CD4-positive, alpha-beta T cell (primary cell): ENCODE measurements at regions not wholly inside any gene's neighbourhood (a gene's known extent, or its start where the extent isn't known, plus 50 kb on each side); places are given as distances from the start of the nearest gene placed in this dataset.

ENCODE experiments used
- ATAC-seq: fragments of 200-7000 bp; cut with Tn5 transposase; one replicate; pipeline ENCODE4 v1.10.0; 2022; ENCODE audit warnings: mild to moderate bottlenecking; ENCODE audit not compliant: poor library complexity
- CTCF ChIA-PET: fragments of 350-600 bp; sonication (Branson Sonifier 250); formaldehyde crosslinking; loops from one replicate; lab custom pipeline; 2021; ENCODE audit warnings: antibody characterized with exemption, inconsistent platforms; lab: Charles Lee
- POLR2A ChIA-PET: fragments of 350-600 bp; sonication (Branson Sonifier 250); formaldehyde crosslinking; loops from one replicate; lab custom pipeline; 2021; ENCODE audit warnings: antibody characterized with exemption, inconsistent platforms; lab: Charles Lee
- DNase-seq, 14 experiments: peaks; one replicate each; pipeline ENCODE4 v3.0.0-alpha.2; 2013 to 2020; ENCODE audit warnings: mixed read lengths in 2 of 14
- H3K27ac ChIP-seq, 2 donors: one replicate each; pipeline versions ENCODE4 v1.5.1 to v1.7.0; 2013; ENCODE audit warnings: low read length in 2 of 2, low read depth in 1 of 2, mild to moderate bottlenecking in 1 of 2
- H3K27me3 ChIP-seq, 2 experiments: 1 replicate in 1 of 2; 2 replicates in 1 of 2; pipeline versions ENCODE4 v1.6.1 to v1.7.0; 2013; ENCODE audit warnings: low read length in 2 of 2, control low read depth in 1 of 2, mild to moderate bottlenecking in 1 of 2, moderate library complexity in 1 of 2; ENCODE audit not compliant: insufficient read depth in 2 of 2, control insufficient read depth in 1 of 2
- H3K36me3 ChIP-seq: one replicate; pipeline ENCODE4 v1.6.1; 2013; ENCODE audit warnings: low read length, control low read depth; ENCODE audit not compliant: insufficient read depth
- H3K4me1 ChIP-seq: one replicate; pipeline ENCODE4 v1.6.1; 2013; ENCODE audit warnings: low read length, control low read depth; ENCODE audit not compliant: insufficient read depth
- H3K4me3 ChIP-seq: one replicate; pipeline ENCODE4 v1.5.1; 2013; ENCODE audit warnings: mild to moderate bottlenecking, low read length, moderate library complexity
- H3K9me3 ChIP-seq, 2 experiments: 1 replicate in 1 of 2; 2 replicates in 1 of 2; pipeline versions ENCODE4 v1.6.1 to v1.7.0; 2013; ENCODE audit warnings: low read length in 2 of 2, mild to moderate bottlenecking in 2 of 2, control low read depth in 1 of 2, moderate library complexity in 1 of 2; ENCODE audit not compliant: control insufficient read depth in 1 of 2, insufficient read depth in 1 of 2
- H3K27ac Mint-ChIP-seq: one replicate; pipeline ENCODE4 v1.8.0; 2020; ENCODE audit warnings: mixed read lengths
- H3K27me3 Mint-ChIP-seq: one replicate; pipeline ENCODE4 v1.8.0; 2021; ENCODE audit warnings: mixed read lengths
- H3K36me3 Mint-ChIP-seq: one replicate; pipeline ENCODE4 v1.8.0; 2021; ENCODE audit warnings: low read depth, mixed read lengths
- H3K4me1 Mint-ChIP-seq: one replicate; pipeline ENCODE4 v1.8.0; 2021; ENCODE audit warnings: low read depth, mixed read lengths
- H3K4me3 Mint-ChIP-seq: one replicate; pipeline ENCODE4 v1.8.0; 2020; ENCODE audit warnings: mild to moderate bottlenecking, mixed read lengths
- H3K9me3 Mint-ChIP-seq: one replicate; pipeline ENCODE4 v1.8.0; 2020; ENCODE audit warnings: mixed read lengths
- intact Hi-C, 2 experiments: fragments of 100-400 bp; cut with DNase I in 1 of 2; cut with micrococcal nuclease in 1 of 2; formaldehyde crosslinking; loops; one replicate each; pipeline versions ENCODE4 v1.15.1 to v1.9.0; 2023 to 2025; cut with DNase I, micrococcal nuclease
- TF ChIP-seq, protein P1 (sequence below): fragments of 200-600 bp; IDR thresholded peaks from one replicate; pipeline ENCODE4 v1.8.0; 2022; ENCODE audit warnings: antibody characterized with exemption, mild to moderate bottlenecking

DNA sequence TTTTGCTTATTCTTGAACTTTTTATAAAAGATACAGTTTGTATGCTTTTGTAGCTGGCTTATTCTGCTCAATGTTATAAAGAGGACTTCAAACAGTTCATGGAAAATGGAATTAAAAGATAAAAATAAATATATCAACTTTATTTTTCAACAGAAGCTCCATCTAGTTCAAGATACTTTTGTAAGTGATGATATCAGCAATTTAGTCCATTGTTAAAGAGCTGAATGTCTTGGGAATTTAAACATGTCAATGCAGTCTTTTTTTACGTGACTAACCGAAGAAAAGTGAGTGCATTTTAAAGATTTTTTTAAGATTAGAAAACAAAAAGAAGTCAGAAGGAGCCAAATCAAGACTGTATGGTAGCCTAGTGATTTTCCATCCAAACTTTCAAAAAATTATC is 85.4 kb upstream of the CHST9 start:
- no peak overlapping the region for H3K27ac ChIP-seq
- no peaks in the 10 kb centered on the region for H3K4me1 Mint-ChIP-seq
- TF ChIP-seq, protein P1, sequence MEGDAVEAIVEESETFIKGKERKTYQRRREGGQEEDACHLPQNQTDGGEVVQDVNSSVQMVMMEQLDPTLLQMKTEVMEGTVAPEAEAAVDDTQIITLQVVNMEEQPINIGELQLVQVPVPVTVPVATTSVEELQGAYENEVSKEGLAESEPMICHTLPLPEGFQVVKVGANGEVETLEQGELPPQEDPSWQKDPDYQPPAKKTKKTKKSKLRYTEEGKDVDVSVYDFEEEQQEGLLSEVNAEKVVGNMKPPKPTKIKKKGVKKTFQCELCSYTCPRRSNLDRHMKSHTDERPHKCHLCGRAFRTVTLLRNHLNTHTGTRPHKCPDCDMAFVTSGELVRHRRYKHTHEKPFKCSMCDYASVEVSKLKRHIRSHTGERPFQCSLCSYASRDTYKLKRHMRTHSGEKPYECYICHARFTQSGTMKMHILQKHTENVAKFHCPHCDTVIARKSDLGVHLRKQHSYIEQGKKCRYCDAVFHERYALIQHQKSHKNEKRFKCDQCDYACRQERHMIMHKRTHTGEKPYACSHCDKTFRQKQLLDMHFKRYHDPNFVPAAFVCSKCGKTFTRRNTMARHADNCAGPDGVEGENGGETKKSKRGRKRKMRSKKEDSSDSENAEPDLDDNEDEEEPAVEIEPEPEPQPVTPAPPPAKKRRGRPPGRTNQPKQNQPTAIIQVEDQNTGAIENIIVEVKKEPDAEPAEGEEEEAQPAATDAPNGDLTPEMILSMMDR = no peak
- H3K9me3 Mint-ChIP-seq = peaks cover 6% of the 10 kb centered on the region
- DNase-seq (no peak), ATAC-seq (no peak)
- H3K36me3 Mint-ChIP-seq = no peaks in the 10 kb centered on the region
- no peaks in the 10 kb centered on the region for H3K4me1 ChIP-seq
- peaks cover 0 to 7% of the 10 kb centered on the region in 2 experiments for H3K9me3 ChIP-seq
- H3K4me3 ChIP-seq = no peak overlapping the region
- intact Hi-C loops = no loop called here
- H3K27me3 ChIP-seq = no peaks in the 10 kb centered on the region
- H3K27ac Mint-ChIP-seq = no peak overlapping the region
- ChIA-PET CTCF (no interaction called here), POLR2A (no interaction called here)
- H3K27me3 Mint-ChIP-seq = no peaks in the 10 kb centered on the region
- H3K4me3 Mint-ChIP-seq = no peak overlapping the region
- H3K36me3 ChIP-seq = no peaks in the 10 kb centered on the region

DNA sequence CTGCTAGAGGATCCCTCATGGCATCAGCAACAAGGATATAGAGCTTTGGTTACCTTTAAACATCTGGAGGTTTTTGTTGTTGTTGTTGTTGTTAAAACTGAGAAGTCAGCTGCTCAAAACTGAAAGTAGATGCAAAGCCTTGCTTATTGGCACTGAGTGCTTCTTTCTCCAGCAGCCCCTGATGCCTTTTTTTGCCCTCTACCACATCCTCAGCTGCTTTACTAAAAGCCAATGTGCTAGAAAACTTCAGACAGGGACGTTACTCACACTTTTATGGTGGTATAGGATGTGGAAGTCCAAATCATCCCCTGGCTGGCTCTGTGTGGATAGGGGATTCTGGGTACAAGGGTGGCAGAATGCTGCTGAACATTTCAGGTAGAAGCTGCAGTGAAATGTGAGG is 78.3 kb upstream of the CHST9 start:
- Mint-ChIP-seq H3K27ac (no peak overlapping the region), H3K4me1 (no peaks in the 10 kb centered on the region), H3K9me3 (peaks cover 9% of the 10 kb centered on the region), H3K36me3 (no peaks in the 10 kb centered on the region), H3K27me3 (no peaks in the 10 kb centered on the region), H3K4me3 (no peak overlapping the region)
- TF ChIP-seq, protein P1 = no peak
- DNase-seq (no peak), ATAC-seq (no peak)
- no peaks in the 10 kb centered on the region for H3K4me1 ChIP-seq
- H3K27ac ChIP-seq = no peak overlapping the region
- H3K36me3 ChIP-seq = no peaks in the 10 kb centered on the region
- CTCF ChIA-PET = no interaction called here
- H3K27me3 ChIP-seq = no peaks in the 10 kb centered on the region
- intact Hi-C loops = no loop called here
- no peak overlapping the region for H3K4me3 ChIP-seq
- peaks cover 7 to 8% of the 10 kb centered on the region in 2 experiments for H3K9me3 ChIP-seq
- POLR2A ChIA-PET = no interaction called here

DNA sequence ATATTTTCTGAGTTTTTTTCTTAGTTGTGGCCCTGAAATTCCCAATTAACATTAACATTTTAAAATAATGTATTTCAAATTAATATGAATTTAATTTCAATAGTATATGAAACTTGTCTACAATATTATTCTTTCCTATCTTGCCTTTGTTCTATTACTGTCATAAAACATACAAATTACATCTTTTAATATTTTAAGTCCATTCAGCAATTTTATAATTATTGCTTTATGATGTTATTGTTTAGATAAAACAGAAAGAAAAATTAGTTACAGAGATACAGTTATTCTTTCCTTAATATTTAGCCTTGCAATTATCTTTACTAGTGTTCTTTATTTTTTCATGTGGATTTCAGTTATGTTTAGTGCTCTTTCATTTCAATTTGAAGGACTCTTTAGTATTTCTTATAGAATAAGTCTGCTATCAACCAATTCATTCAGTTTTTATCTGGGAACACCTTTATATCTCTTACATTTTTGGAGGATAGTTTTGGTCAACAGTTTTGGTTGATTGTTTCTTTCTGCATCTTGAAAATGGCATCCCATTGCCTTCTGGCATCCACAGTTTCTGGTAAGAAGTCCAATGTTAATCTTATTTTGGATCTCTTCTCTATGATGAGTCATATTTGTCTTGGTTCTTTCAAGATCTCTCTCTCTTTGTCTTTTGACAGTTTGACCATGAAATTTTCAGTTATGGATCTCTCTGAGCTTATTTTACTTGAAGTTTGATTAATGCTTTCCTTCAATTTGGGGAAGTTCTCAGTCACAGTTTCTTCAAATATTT is 76.9 kb upstream of the CHST9 start:
- ATAC-seq (no peak), DNase-seq (no peak)
- Mint-ChIP-seq H3K27me3 (no peaks in the 10 kb centered on the region), H3K36me3 (no peaks in the 10 kb centered on the region), H3K9me3 (peaks cover 9% of the 10 kb centered on the region), H3K4me3 (no peak overlapping the region), H3K27ac (no peak overlapping the region), H3K4me1 (no peaks in the 10 kb centered on the region)
- H3K4me1 ChIP-seq = no peaks in the 10 kb centered on the region
- H3K36me3 ChIP-seq = no peaks in the 10 kb centered on the region
- TF ChIP-seq, protein P1 = no peak
- CTCF ChIA-PET = no interaction called here
- POLR2A ChIA-PET = no interaction called here
- no peak overlapping the region for H3K27ac ChIP-seq
- H3K9me3 ChIP-seq = peaks cover 7 to 8% of the 10 kb centered on the region in 2 experiments
- no peak overlapping the region for H3K4me3 ChIP-seq
- no peaks in the 10 kb centered on the region for H3K27me3 ChIP-seq
- intact Hi-C loops = no loop called here
